HG02840 (cell line): ENCODE measurements at regions not wholly inside any gene's neighbourhood (a gene's known extent, or its start where the extent isn't known, plus 50 kb on each side); places are given as distances from the start of the nearest gene placed in this dataset.

Experiments
- ATAC-seq: cut with Tn5 transposase; IDR thresholded peaks from one replicate; pipeline ENCODE4 v1.9.1; 2021; ENCODE audit warnings: mild to moderate bottlenecking, moderate library complexity, moderate number of reproducible peaks; ENCODE audit not compliant: unreplicated experiment, low FRiP score

- no peak for ATAC-seq
Measured at GRCh38 chr3:182375916-182376315, 417.4 kb upstream of the ATP11B start.

GRCh38 chr3:182382112-182382857 lies 411.0 kb upstream of the ATP11B start:
- no peak for ATAC-seq

DNA sequence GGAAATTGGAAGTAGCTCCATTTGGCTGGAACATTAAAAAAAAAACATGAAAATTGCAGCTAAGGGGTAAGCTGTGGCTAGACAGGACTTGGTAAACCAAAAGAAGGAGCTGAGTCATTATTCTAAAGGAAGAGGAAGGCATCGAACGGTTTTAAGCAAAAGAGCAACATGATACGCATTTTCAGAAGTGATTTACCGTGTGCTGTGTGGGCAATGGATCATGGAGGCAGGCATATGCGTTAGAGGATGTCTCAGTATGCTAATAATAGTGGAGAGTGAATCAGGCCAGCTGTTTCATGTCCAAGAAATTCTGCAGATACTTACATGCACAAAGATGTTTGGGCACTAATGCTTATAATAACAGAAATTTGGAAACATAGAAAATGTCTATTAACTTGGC lies 409.1 kb upstream of the ATP11B start:
- no peak for ATAC-seq

GRCh38 chr3:182385356-182385755 lies 407.9 kb upstream of the ATP11B start:
- no peak for ATAC-seq

DNA sequence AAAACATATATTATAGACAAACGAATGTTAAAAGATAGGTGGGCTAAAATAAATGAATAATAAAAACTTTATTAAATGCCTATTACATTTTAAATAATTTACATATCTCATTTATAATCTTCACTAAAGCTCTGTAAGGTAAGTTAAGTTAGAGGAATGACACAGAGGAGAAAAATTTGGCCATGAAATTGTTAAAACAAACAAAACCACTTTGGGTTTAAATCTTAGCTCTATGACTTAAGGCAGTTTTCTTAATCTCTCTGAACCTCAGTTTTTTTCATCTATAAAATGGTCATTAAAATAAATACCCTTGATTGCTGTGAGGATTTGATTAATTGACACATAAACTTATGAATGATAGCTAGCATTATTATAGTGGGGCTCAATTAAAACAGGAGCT lies 404.8 kb upstream of the ATP11B start:
- ATAC-seq, result no peak

- ATAC-seq, result no peak
Measured at GRCh38 chr3:182389071-182389815, 404.1 kb upstream of the ATP11B start.

DNA sequence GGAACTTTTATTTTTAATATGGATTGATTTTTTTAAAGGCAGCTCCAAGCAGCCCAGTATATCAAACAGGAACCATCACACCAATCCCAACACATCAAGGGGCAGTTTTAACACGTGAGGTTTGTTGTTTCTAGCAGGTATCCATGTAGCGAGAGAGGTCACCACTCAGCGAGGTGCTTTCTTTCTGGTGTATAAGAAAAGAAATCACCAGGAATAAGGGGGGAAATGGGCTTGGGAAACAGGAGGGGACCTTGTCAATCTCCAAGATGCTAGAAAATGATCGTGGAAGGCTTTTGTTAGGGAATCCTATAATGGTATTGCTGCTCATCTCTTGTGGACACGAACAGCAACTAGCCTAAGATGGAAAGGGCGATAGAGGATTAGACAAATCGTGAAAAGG lies 402.9 kb upstream of the ATP11B start:
- ATAC-seq, result no peak

GRCh38 chr3:182392182-182392937 lies 400.9 kb upstream of the ATP11B start:
- no peak for ATAC-seq

DNA sequence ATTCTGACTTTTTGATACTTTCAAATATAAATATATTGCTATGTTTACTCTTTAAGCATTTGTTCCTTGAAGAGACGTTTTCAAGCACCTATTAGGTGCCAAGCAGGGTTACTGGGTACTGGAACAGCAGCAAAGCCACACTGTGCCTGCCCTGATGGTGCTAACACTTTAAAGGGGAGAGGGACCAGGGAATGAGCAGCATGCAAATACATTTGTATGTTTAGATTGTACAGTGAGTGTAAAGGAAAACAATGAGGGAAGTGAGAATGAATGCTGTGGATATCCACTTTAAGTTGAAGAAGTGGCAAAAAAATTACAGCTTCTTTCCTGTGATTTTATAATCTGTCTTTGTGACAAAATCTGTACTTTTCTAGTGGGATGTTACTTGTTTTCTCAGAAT lies 400.2 kb upstream of the ATP11B start:
- no peak for ATAC-seq

DNA sequence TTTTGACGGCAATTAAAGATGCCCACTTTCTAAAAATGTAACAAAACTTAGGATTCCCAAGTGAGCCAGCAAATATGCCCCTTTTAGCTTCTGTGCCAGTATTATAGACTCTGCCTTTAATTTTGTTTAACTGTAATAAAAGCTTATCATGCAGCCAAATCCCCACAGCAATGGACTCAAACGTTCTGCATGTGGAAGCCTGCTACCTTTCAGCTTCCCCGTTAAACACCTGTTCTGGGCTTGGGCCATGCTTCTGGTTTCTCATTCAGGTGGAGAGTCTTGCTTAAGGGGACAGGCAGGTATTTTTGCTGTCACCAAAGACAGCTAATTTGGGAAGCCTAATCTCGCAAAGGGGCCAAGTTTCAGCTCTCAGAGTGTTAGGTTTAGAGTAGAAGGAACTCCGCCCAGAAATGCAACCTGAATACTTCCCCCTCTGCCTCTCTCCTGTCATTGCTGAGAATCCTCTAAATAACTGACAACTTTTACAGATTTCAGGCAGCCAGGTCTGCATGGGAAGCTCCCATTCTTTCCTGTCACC lies 399.4 kb upstream of the ATP11B start:
- no peak for ATAC-seq

DNA sequence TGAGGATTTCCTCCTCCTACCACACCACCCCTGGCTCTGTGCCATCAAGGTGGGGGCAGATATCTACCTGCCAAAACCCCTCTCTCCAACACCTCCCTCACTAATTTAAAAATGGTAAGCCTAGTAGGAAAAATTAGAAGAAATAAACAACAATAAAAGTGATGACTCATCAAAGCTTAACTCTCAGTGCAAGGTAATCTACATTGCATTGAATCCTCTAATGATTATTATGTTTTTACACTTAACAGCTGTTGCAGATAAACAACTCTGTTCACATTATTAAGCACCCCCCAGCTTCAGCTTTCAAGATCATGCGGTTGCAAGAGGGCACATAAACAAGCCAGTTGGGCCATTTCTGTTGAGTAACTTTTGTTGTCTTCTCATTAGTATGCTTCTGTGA lies 396.1 kb upstream of the ATP11B start:
- ATAC-seq, result no peak

DNA sequence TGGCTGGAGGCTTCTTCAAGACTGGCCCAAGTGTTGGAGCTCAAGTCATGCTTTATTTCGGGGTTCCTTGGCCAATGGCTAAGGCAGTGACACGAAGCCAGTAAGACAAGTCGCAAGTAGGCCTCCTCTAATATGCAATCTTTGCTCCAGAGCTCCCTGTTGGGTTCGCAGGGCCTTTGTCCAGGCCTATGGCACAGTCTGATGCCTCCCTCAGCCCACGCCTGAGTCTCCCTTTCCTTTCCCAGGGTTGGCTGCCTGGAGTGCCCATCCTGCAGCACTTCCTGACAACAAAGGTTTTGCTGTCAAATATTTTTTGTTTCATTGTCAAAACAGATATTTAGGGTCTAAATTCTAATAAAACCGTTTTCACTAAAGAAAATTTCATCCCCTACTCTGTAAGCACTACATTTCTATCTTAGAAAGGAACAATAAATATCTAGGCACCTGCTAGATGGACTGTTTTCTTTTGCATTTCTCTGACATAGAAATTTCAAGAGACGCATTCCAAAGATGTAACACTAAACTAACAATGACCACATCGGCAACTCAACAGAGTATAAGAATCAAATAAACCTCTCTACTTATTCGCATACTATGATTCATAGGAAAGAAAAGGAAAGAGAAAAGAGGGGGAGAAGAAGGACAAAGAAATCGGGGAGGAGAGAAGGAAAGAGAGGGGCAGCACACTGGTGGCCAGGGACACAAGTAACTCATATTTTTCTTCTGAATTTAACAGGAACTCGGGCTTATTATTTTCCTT lies 393.1 kb upstream of the ATP11B start:
- ATAC-seq, result no peak

GRCh38 chr3:182400838-182401237 lies 392.5 kb upstream of the ATP11B start:
- no peak for ATAC-seq

- no peak for ATAC-seq
Measured at GRCh38 chr3:182404031-182404430, 389.3 kb upstream of the ATP11B start.

GRCh38 chr3:182405759-182406158 lies 387.5 kb upstream of the ATP11B start:
- no peak for ATAC-seq

- ATAC-seq, result no peak
Measured at GRCh38 chr3:182406786-182407185, 386.5 kb upstream of the ATP11B start.

GRCh38 chr3:182410051-182410450 lies 383.3 kb upstream of the ATP11B start:
- no peak for ATAC-seq

DNA sequence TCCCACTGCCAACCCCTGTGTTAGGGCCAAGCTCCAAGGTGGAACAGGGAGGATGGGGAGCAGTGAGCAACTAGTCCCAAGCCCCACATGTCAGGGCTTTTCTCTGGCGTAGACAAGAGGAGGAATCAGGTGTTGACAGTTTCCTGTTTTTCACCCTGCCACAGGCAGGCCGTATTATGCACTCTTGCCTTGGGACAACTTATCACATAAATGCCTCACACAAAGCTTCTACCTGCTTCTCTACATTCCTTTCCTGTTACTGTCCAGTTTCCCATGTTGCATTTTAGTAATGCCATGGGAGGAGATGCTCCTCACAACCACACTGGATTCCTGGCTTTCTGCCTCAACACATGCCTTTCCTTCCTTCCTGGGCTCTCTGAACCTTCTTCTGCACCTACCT lies 381.2 kb upstream of the ATP11B start:
- no peak for ATAC-seq

- no peak for ATAC-seq
Measured at GRCh38 chr3:182413061-182413460, 380.2 kb upstream of the ATP11B start.

DNA sequence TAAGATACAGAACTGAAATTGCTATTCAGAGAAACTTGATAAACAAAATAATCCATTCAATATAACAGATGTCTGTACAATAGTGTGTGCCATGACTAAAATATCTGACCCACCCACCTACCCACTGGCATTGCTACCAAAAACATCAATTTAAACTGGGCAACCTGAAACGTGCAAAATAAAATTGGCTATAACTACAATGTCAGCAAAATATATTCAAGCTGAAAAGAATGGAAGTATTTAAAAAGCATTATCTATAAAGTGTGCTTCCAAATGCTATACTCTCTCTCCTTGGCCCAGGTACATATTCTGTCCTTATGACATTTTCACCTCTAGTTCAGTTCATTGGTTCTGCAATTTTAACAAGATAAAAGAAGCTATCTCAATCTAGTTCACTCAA lies 379.6 kb upstream of the ATP11B start:
- no peak for ATAC-seq
